Sigmoid colon (tissue), 6 donors: ENCODE measurements at regions not wholly inside any gene's neighbourhood (a gene's known extent, or its start where the extent isn't known, plus 50 kb on each side); places are given as distances from the start of the nearest gene placed in this dataset.

Experiments
- DNase-seq: peaks from one replicate; pipeline ENCODE4 v3.0.0-alpha.2; 2019
- H3K27ac ChIP-seq, 4 donors: fragments of 200-600 bp; sonication (generic); one replicate each; pipeline ENCODE4 v1.5.1; 2016 to 2019; ENCODE audit warnings: mild to moderate bottlenecking in 1 of 4
- H3K27me3 ChIP-seq, 3 donors: fragments of 200-600 bp; sonication (generic); one replicate each; pipeline ENCODE4 v1.5.1; 2019; ENCODE audit warnings: mild to moderate bottlenecking in 1 of 3
- H3K36me3 ChIP-seq, 4 donors: fragments of 200-600 bp; sonication (generic); one replicate each; pipeline ENCODE4 v1.5.1; 2016 to 2019
- H3K4me1 ChIP-seq, 4 donors: fragments of 200-600 bp; sonication (generic); one replicate each; pipeline ENCODE4 v1.5.1; 2017 to 2019
- H3K4me3 ChIP-seq, 4 donors: fragments of 200-600 bp; sonication (generic); one replicate each; pipeline ENCODE4 v1.5.1; 2017 to 2019; ENCODE audit warnings: mild to moderate bottlenecking in 2 of 4, moderate library complexity in 1 of 4
- H3K9me3 ChIP-seq, 4 donors: fragments of 200-600 bp in 3 of 4; sonication (generic) in 3 of 4; one replicate each; pipeline versions ENCODE4 v1.5.1 to v1.6.1; 2013 to 2019
- EP300 ChIP-seq, 4 donors: sonication (generic); formaldehyde crosslinking; IDR thresholded peaks; one replicate each; pipeline ENCODE4 v1.6.1; 2017; ENCODE audit warnings: antibody characterized with exemption in 4 of 4
- POLR2A ChIP-seq, 2 donors: fragments of 450-650 bp; IDR thresholded peaks; one replicate each; pipeline ENCODE4 v1.6.1; 2016; ENCODE audit warnings: antibody characterized with exemption in 2 of 2, mild to moderate bottlenecking in 2 of 2, moderate library complexity in 2 of 2
- POLR2AphosphoS5 ChIP-seq, 4 donors: sonication (generic); formaldehyde crosslinking; IDR thresholded peaks; one replicate each; pipeline ENCODE4 v1.6.1; 2017; ENCODE audit warnings: antibody characterized with exemption in 4 of 4
- WGBS, 2 donors: extraction: QIAGEN DNeasy Blood & Tissue Kit; methylation state at CpG; one replicate each; pipeline ENCODE4 v1.1.7; 2013; 5-methylcytosine and 5-hydroxymethylcytosine counted together
- intact Hi-C: fragments of 100-400 bp; cut with DNase I; formaldehyde crosslinking; loops from one replicate; pipeline ENCODE4 v1.15.1; 2023
- TF ChIP-seq, protein P1 (sequence below), 4 experiments: fragments of 450-650 bp in 3 of 4; fragments of 200-600 bp in 1 of 4; IDR thresholded peaks; one replicate each; pipeline ENCODE4 v1.5.1; 2016 to 2019; ENCODE audit warnings: antibody characterized with exemption in 4 of 4, mild to moderate bottlenecking in 3 of 4, moderate library complexity in 2 of 4
- donor health status: healthy with polysubstance abuse.
- donor health status: healthy.

DNA sequence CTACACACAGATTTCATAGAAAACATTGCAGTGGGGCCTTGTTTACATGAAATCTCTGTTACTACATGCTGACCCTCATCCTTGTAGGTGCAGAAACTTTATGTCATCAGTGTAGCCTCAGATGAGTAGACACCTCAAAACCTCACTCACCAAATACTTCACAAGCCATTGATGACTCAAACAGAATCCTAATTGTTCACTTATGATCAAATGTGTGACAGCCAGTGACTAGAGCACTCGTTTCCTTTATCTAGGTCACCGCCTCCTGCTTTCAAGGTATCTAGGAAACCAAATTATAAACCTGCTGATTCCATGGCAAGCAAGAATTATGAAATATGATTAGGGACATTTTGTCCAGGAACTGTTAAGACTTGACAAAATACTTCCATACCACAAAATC, 255.8 kb upstream of the GPRIN3 start:
- no peaks in the 10 kb centered on the region for H3K4me1 ChIP-seq
- H3K4me3 ChIP-seq, result no peak overlapping the region
- intact Hi-C loops, result no loop called here
- DNase-seq, result no peak
- no peaks in the 10 kb centered on the region for H3K9me3 ChIP-seq
- H3K27ac ChIP-seq, result no peak overlapping the region
- no peak for TF ChIP-seq POLR2A (IDR thresholded peaks at IDR 0.05)
- TF ChIP-seq EP300 (IDR thresholded peaks at IDR 0.05), result no peak
- TF ChIP-seq POLR2AphosphoS5 (IDR thresholded peaks at IDR 0.05), result no peak
- TF ChIP-seq, protein P1, sequence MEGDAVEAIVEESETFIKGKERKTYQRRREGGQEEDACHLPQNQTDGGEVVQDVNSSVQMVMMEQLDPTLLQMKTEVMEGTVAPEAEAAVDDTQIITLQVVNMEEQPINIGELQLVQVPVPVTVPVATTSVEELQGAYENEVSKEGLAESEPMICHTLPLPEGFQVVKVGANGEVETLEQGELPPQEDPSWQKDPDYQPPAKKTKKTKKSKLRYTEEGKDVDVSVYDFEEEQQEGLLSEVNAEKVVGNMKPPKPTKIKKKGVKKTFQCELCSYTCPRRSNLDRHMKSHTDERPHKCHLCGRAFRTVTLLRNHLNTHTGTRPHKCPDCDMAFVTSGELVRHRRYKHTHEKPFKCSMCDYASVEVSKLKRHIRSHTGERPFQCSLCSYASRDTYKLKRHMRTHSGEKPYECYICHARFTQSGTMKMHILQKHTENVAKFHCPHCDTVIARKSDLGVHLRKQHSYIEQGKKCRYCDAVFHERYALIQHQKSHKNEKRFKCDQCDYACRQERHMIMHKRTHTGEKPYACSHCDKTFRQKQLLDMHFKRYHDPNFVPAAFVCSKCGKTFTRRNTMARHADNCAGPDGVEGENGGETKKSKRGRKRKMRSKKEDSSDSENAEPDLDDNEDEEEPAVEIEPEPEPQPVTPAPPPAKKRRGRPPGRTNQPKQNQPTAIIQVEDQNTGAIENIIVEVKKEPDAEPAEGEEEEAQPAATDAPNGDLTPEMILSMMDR (IDR thresholded peaks at IDR 0.05), result no peak
- H3K27me3 ChIP-seq, result no peaks in the 10 kb centered on the region
- 48 to 54% methylated on average over 2 of the region's 2 CpGs for WGBS, 2 donors
- H3K36me3 ChIP-seq, result no peaks in the 10 kb centered on the region

DNA sequence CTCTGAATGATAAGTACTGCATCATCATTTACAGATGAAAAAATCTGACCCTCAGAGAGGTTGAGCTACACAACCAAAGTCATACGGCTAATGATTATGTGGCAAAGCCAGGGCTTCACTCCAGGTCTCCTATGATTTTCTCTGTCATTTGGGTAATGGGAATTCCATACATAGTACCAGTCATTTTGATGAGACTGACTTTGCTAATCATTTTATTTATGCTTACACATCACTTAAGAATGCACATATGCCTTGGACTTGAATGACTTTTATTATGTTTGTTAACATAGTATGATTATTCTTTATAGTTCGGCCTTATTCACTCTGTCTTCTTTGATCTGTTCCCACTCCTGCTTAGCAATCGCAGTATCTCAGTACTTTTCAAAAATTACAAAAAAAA, 255.1 kb upstream of the GPRIN3 start:
- no peaks in the 10 kb centered on the region for H3K9me3 ChIP-seq
- no peak overlapping the region for H3K27ac ChIP-seq
- no peak for DNase-seq
- H3K36me3 ChIP-seq, result no peaks in the 10 kb centered on the region
- 89 to 91% methylated on average over 3 of the region's 3 CpGs for WGBS, 2 donors
- no peaks in the 10 kb centered on the region for H3K27me3 ChIP-seq
- intact Hi-C loops, result no loop called here
- no peak for TF ChIP-seq POLR2AphosphoS5 (IDR thresholded peaks at IDR 0.05)
- TF ChIP-seq, protein P1 (IDR thresholded peaks at IDR 0.05), result no peak
- no peak for TF ChIP-seq POLR2A (IDR thresholded peaks at IDR 0.05)
- no peak for TF ChIP-seq EP300 (IDR thresholded peaks at IDR 0.05)
- H3K4me3 ChIP-seq, result no peak overlapping the region
- H3K4me1 ChIP-seq, result no peaks in the 10 kb centered on the region

DNA sequence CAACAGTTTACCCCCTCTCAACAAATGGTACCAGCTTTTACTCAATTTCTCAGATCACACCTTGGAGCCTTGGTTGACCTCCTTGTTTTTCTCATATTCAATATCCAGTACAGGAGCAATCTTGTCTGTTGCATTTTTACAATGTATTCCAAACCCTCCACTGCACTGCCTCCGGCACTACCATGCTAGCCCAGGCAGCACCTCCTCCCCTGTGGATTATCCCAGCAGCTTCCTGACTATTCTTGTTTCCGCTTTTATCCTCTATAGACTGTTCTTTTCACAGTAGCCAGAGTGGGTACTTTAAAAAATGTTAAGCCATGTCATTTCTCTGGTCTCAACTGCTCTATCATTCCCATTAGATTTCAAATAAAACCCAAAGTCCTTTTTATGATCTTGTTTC, 253.4 kb upstream of the GPRIN3 start:
- Histone ChIP-seq H3K9me3 (no peaks in the 10 kb centered on the region), H3K36me3 (no peaks in the 10 kb centered on the region), H3K27me3 (no peaks in the 10 kb centered on the region), H3K4me1 (no peaks in the 10 kb centered on the region), H3K27ac (no peak overlapping the region), H3K4me3 (no peak overlapping the region)
- TF ChIP-seq, protein P1 (IDR thresholded peaks at IDR 0.05), result no peak
- TF ChIP-seq EP300 (IDR thresholded peaks at IDR 0.05) (no peak), POLR2AphosphoS5 (IDR thresholded peaks at IDR 0.05) (no peak), POLR2A (IDR thresholded peaks at IDR 0.05) (no peak)
- WGBS, 2 donors, result 93 to 96% methylated on average over 2 of the region's 2 CpGs
- DNase-seq, result no peak
- intact Hi-C loops, result no loop called here

DNA sequence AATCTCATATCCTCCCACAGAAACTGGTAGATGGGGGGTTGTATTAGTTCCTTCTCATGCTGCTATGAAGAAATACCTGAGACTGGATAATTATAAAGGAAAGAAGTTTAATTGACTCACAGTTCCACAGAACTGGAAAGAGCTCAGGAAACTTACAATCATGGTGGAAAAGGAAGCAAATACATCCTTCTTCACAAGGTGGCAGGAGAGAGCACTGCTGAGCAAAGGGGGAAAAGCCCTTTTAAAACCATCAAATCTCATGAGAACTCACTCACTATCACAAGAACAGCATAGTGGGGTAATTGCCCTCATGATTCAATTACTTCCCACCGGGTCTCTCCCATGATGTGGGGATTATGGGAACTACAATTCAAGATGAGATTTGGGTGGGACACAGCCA, 250.5 kb upstream of the GPRIN3 start:
- WGBS, 2 donors, result 63 to 76% methylated on average over 1 of the region's 1 CpG
- Histone ChIP-seq H3K9me3 (no peaks in the 10 kb centered on the region), H3K4me1 (no peaks in the 10 kb centered on the region), H3K27ac (no peak overlapping the region), H3K27me3 (no peaks in the 10 kb centered on the region), H3K4me3 (no peak overlapping the region), H3K36me3 (no peaks in the 10 kb centered on the region)
- no peak for DNase-seq
- TF ChIP-seq POLR2A (IDR thresholded peaks at IDR 0.05) (no peak), POLR2AphosphoS5 (IDR thresholded peaks at IDR 0.05) (no peak), EP300 (IDR thresholded peaks at IDR 0.05) (no peak)
- TF ChIP-seq, protein P1 (IDR thresholded peaks at IDR 0.05), result no peak
- intact Hi-C loops, result no loop called here

DNA sequence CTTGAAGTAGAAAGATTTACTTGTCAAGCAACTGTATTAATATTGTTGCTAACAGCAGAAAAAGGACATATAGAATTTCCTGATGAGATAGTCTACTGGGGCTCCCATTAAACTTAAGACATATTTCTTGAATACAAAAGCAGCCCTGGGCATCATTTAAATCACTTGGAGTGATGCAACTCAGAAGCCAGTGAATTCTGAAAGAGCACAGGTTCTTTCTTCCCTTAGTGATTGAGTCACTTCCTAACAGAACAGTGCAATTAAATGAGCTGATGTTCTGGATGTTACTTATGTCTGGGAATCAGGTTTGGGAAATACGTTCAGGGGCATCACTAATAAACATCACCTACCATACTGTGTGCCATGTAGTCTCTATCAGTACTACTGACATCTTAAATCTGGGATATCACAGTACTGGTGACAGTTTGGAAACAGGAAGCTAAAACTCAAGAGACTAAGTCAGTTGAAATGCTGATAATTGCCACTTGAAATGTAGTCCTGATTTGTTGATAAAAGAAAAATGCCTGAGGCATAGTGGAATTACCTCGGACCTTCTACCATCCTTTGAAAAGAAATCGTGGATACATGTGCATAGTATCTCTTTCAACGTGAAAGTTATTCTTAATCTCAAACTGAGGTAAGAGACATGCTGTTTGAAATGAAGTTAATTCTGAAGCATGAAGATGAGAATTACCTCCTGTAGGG, 249.2 kb upstream of the GPRIN3 start:
- no peaks in the 10 kb centered on the region for H3K36me3 ChIP-seq
- TF ChIP-seq POLR2AphosphoS5 (IDR thresholded peaks at IDR 0.05) (no peak), POLR2A (IDR thresholded peaks at IDR 0.05) (no peak)
- TF ChIP-seq, protein P1 (IDR thresholded peaks at IDR 0.05), result no peak
- H3K9me3 ChIP-seq, result no peaks in the 10 kb centered on the region
- intact Hi-C loops, result no loop called here
- H3K27ac ChIP-seq, result no peak overlapping the region
- H3K4me3 ChIP-seq, result no peak overlapping the region
- no peaks in the 10 kb centered on the region for H3K27me3 ChIP-seq
- 81% methylated on average over 4 of the region's 4 CpGs for WGBS, 2 donors
- no peaks in the 10 kb centered on the region for H3K4me1 ChIP-seq
- no peak for DNase-seq
